T-cell (primary cell): ENCODE measurements at regions not wholly inside any gene's neighbourhood (a gene's known extent, or its start where the extent isn't known, plus 50 kb on each side); places are given as distances from the start of the nearest gene placed in this dataset.

Source experiments
- ATAC-seq, 4 experiments: fragments of 200-7000 bp in 3 of 4; fragments of 150-1000 bp in 1 of 4; cut with Tn5 transposase; replicated peaks in 1 of 4; 1 replicate in 3 of 4; 2 replicates in 1 of 4; pipeline ENCODE4 v1.10.0; 2021; ENCODE audit warnings: moderate library complexity in 3 of 4, mild to moderate bottlenecking in 2 of 4, moderate number of reproducible peaks in 1 of 4
- CTCF ChIA-PET, 2 donors: fragments of 300-600 bp; sonication (Branson Sonifier 250); formaldehyde crosslinking; loops; one replicate each; lab custom pipeline; 2022; ENCODE audit warnings: antibody characterized with exemption in 2 of 2; lab: Charles Lee
- POLR2A ChIA-PET, 2 donors: fragments of 300-600 bp; sonication (Branson Sonifier 250); formaldehyde crosslinking; loops; one replicate each; lab custom pipeline; 2022; ENCODE audit warnings: antibody characterized with exemption in 2 of 2; lab: Charles Lee
- DNase-seq, 35 experiments: peaks; one replicate each; pipeline versions ENCODE4 v3.0.0 to v3.0.0-alpha.2; 2013 to 2023
- H3K27ac ChIP-seq: one replicate; pipeline ENCODE4 v1.5.1; 2013; ENCODE audit warnings: low read length
- H3K27me3 ChIP-seq, 2 experiments: replicated peaks in 1 of 2; 1 replicate in 1 of 2; 2 replicates in 1 of 2; pipeline versions ENCODE4 v1.6.1 to v1.7.0; 2013; ENCODE audit warnings: low read length in 1 of 2, mixed read lengths in 1 of 2; ENCODE audit not compliant: control insufficient read depth in 2 of 2, insufficient read depth in 2 of 2; ENCODE audit errors: extremely low read depth in 1 of 2
- H3K36me3 ChIP-seq, 2 donors: 1 replicate in 1 of 2; 2 replicates in 1 of 2; pipeline versions ENCODE4 v1.6.1 to v1.7.0; 2013; ENCODE audit warnings: low read length in 1 of 2; ENCODE audit not compliant: control insufficient read depth in 2 of 2, insufficient read depth in 1 of 2; ENCODE audit errors: extremely low read depth in 1 of 2
- H3K4me1 ChIP-seq, 2 experiments: 1 replicate in 1 of 2; 2 replicates in 1 of 2; pipeline versions ENCODE4 v1.6.1 to v1.7.0; 2013; ENCODE audit warnings: low read length in 2 of 2, mixed read lengths in 1 of 2; ENCODE audit not compliant: insufficient read depth in 2 of 2, control insufficient read depth in 1 of 2; ENCODE audit errors: extremely low read depth in 1 of 2
- H3K4me3 ChIP-seq, 2 donors: 1 replicate in 1 of 2; 2 replicates in 1 of 2; pipeline versions ENCODE4 v1.5.1 to v1.7.0; 2013; ENCODE audit warnings: mild to moderate bottlenecking in 2 of 2, low read length in 1 of 2, moderate library complexity in 1 of 2; ENCODE audit not compliant: control insufficient read depth in 1 of 2; ENCODE audit errors: extremely low read depth in 1 of 2
- H3K9me3 ChIP-seq: 2 replicates; pipeline ENCODE4 v1.7.0; 2013
- H3K27ac Mint-ChIP-seq, 2 donors: one replicate each; pipeline ENCODE4 v1.8.0; 2020 to 2021; ENCODE audit warnings: mild to moderate bottlenecking in 2 of 2, mixed read lengths in 2 of 2
- H3K27me3 Mint-ChIP-seq, 2 donors: one replicate each; pipeline ENCODE4 v1.8.0; 2021 to 2022; ENCODE audit warnings: mixed read lengths in 2 of 2
- H3K36me3 Mint-ChIP-seq: one replicate; pipeline ENCODE4 v1.8.0; 2021; ENCODE audit warnings: mixed read lengths
- H3K4me1 Mint-ChIP-seq, 3 donors: one replicate each; pipeline ENCODE4 v1.8.0; 2020 to 2022; ENCODE audit warnings: mixed read lengths in 3 of 3, mild to moderate bottlenecking in 1 of 3
- H3K4me3 Mint-ChIP-seq, 3 donors: one replicate each; pipeline ENCODE4 v1.8.0; 2020 to 2022; ENCODE audit warnings: mild to moderate bottlenecking in 3 of 3, mixed read lengths in 3 of 3, moderate library complexity in 3 of 3
- H3K9me3 Mint-ChIP-seq, 3 donors: one replicate each; pipeline ENCODE4 v1.8.0; 2020 to 2022; ENCODE audit warnings: mixed read lengths in 3 of 3
- WGBS: methylation state at CpG from one replicate; pipeline ENCODE4 v1.1.5; 2013; ENCODE audit warnings: missing lambda C conversion rate; ENCODE audit not compliant: insufficient coverage; 5-methylcytosine and 5-hydroxymethylcytosine counted together

DNA sequence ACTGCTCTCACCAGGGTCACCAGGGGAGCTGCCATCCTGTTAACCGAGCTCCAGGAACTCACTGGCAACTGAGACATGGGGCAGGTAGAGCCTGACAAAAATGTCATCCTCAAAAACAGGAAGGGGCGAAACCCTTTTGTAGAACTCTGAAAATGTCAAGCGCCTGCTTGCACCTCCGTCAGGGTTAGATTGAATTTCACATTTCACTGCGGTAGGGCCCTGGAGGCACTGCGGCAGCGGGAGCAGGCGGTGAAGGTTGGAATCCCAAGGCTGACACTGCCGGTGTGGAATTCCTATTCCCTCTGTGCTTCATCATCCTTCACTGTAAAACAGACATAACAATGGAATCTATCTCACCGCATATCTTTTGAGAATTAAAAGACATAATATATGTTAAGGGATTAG is 142.8 kb upstream of the TMCC3 start:
- 90% methylated on average over 8 of the region's 10 CpGs for WGBS
- Histone ChIP-seq H3K27me3 (no peaks in the 10 kb centered on the region), H3K27ac (no peak overlapping the region), H3K9me3 (no peaks in the 10 kb centered on the region), H3K4me1 (peaks cover 5 to 23% of the 10 kb centered on the region in 2 experiments), H3K4me3 (no peak overlapping the region), H3K36me3 (no peaks in the 10 kb centered on the region)
- ChIA-PET CTCF (interaction anchor here in 1 of 2 donors (0.7 kb wide), 1 partner anchor 1290 kb away, joined by 3 read pairs; no protein-coding TSS in a partner anchor), POLR2A (interaction anchor here in 1 of 2 donors (0.6 to 0.7 kb wide), 2 partner anchors 1255 to 1720 kb away, joined by 3 to 4 read pairs; no protein-coding TSS in a partner anchor)
- Mint-ChIP-seq H3K27ac (peak overlapping the region in 1 of 2 donors; percentile 68), H3K27me3 (peaks cover 0 to 3% of the 10 kb centered on the region in 2 donors), H3K4me3 (peak overlapping the region in 1 of 3 donors; percentile 31), H3K36me3 (no peaks in the 10 kb centered on the region), H3K4me1 (peaks cover 7 to 31% (median 17%) of the 10 kb centered on the region in 3 donors), H3K9me3 (no peaks in the 10 kb centered on the region)
- DNase-seq, result no peak
- ATAC-seq, result peak in 2 of 4 experiments; percentile 19 to 36

- H3K9me3 Mint-ChIP-seq, result no peaks in the 10 kb centered on the region
- H3K4me3 Mint-ChIP-seq, result peak overlapping the region in 1 of 3 donors; percentile 31
- H3K4me1 Mint-ChIP-seq, result peaks cover 7 to 31% (median 17%) of the 10 kb centered on the region in 3 donors
- Histone ChIP-seq H3K27ac (no peak overlapping the region), H3K4me1 (peaks cover 5 to 23% of the 10 kb centered on the region in 2 experiments), H3K27me3 (no peaks in the 10 kb centered on the region), H3K4me3 (no peak overlapping the region), H3K36me3 (no peaks in the 10 kb centered on the region), H3K9me3 (no peaks in the 10 kb centered on the region)
- DNase-seq (no peak), ATAC-seq (no peak)
- no peaks in the 10 kb centered on the region for H3K36me3 Mint-ChIP-seq
- 17% methylated on average over 1 of the region's 6 CpGs for WGBS
- POLR2A ChIA-PET, result interaction anchor here in 1 of 2 donors (0.6 to 0.7 kb wide), 2 partner anchors 1255 to 1719 kb away, joined by 3 to 4 read pairs; no protein-coding TSS in a partner anchor
- peak overlapping the region in 1 of 2 donors; percentile 68 for H3K27ac Mint-ChIP-seq
- peaks cover 0 to 3% of the 10 kb centered on the region in 2 donors for H3K27me3 Mint-ChIP-seq
- CTCF ChIA-PET, result interaction anchor here in 1 of 2 donors (0.7 kb wide), 1 partner anchor 1290 kb away, joined by 3 read pairs; no protein-coding TSS in a partner anchor
Observed at GRCh38 chr12:94792693-94793092, 142.3 kb upstream of the TMCC3 start.

DNA sequence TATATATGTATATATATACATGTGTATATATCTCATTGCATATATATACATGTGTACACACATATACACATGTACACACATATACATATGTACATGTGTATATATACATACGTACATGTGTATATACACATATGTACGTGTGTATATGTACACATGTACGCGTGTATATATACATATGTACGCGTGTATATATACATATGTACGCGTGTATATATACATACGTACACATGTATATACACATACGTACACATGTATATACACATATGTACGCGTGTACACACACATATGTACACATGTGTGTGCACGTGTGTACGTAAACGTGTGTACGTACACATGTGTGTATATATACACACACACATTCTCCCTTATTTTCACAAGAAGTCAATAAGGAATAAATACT is 141.6 kb upstream of the TMCC3 start:
- peaks cover 5 to 23% of the 10 kb centered on the region in 2 experiments for H3K4me1 ChIP-seq
- WGBS, result 100% methylated on average over 8 of the region's 16 CpGs
- no peak overlapping the region for H3K4me3 Mint-ChIP-seq

GRCh38 chr12:94790825-94791224 is 140.5 kb upstream of the TMCC3 start:
- H3K4me1 ChIP-seq, result peaks cover 5 to 22% of the 10 kb centered on the region in 2 experiments
- POLR2A ChIA-PET, result no interaction called here
- no peaks in the 10 kb centered on the region for H3K27me3 ChIP-seq
- H3K27me3 Mint-ChIP-seq, result peaks cover 0 to 3% of the 10 kb centered on the region in 2 donors
- no peak overlapping the region for H3K4me3 ChIP-seq
- H3K4me1 Mint-ChIP-seq, result peaks cover 7 to 31% (median 17%) of the 10 kb centered on the region in 3 donors
- no peak overlapping the region for H3K4me3 Mint-ChIP-seq
- ATAC-seq (no peak), DNase-seq (no peak)
- H3K27ac ChIP-seq, result no peak overlapping the region
- WGBS, result 33% methylated on average over 1 of the region's 3 CpGs
- no peak overlapping the region for H3K27ac Mint-ChIP-seq
- CTCF ChIA-PET, result no interaction called here
- no peaks in the 10 kb centered on the region for H3K36me3 ChIP-seq
- H3K36me3 Mint-ChIP-seq, result no peaks in the 10 kb centered on the region
- H3K9me3 ChIP-seq, result no peaks in the 10 kb centered on the region
- H3K9me3 Mint-ChIP-seq, result no peaks in the 10 kb centered on the region

More for the DNA sequence above, 141.6 kb upstream of the TMCC3 start:
- H3K4me1 Mint-ChIP-seq, result peaks cover 7 to 31% (median 17%) of the 10 kb centered on the region in 3 donors
- peaks cover 0 to 3% of the 10 kb centered on the region in 2 donors for H3K27me3 Mint-ChIP-seq
- no peak overlapping the region for H3K4me3 ChIP-seq
- no peak overlapping the region for H3K27ac Mint-ChIP-seq
- no peaks in the 10 kb centered on the region for H3K36me3 ChIP-seq
- H3K9me3 Mint-ChIP-seq, result no peaks in the 10 kb centered on the region
- CTCF ChIA-PET, result no interaction called here
- ATAC-seq (no peak), DNase-seq (no peak)
- no peaks in the 10 kb centered on the region for H3K9me3 ChIP-seq
- no peak overlapping the region for H3K27ac ChIP-seq
- POLR2A ChIA-PET, result no interaction called here
- no peaks in the 10 kb centered on the region for H3K27me3 ChIP-seq
- H3K36me3 Mint-ChIP-seq, result no peaks in the 10 kb centered on the region

DNA sequence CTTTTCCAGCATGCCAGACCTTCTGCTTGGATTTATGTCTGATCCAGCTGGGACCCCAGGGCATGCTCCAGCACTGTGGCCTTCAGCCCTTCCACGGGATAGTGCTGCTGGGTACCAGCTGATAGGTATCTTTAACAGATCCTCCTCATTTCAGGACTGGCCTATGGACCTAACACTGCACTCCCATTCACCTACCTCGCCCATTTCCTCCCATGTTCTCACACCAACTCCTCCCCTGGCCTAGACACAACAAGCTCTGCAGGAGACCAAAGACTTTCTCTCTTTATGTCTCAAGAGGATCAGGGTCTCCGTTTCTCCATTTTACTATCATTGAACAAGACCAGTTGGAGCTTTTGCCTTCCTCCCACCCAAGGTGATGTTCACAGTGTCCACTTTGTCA is 140.0 kb upstream of the TMCC3 start:
- Mint-ChIP-seq H3K4me1 (peaks cover 7 to 27% (median 15%) of the 10 kb centered on the region in 3 donors), H3K27ac (no peak overlapping the region), H3K4me3 (no peak overlapping the region), H3K9me3 (no peaks in the 10 kb centered on the region), H3K36me3 (no peaks in the 10 kb centered on the region), H3K27me3 (peaks cover 0 to 3% of the 10 kb centered on the region in 2 donors)
- ATAC-seq, result no peak
- no peak overlapping the region for H3K4me3 ChIP-seq
- H3K27me3 ChIP-seq, result no peaks in the 10 kb centered on the region
- no peaks in the 10 kb centered on the region for H3K9me3 ChIP-seq
- H3K36me3 ChIP-seq, result no peaks in the 10 kb centered on the region
- CTCF ChIA-PET, result no interaction called here
- H3K4me1 ChIP-seq, result peaks cover under 1 to 18% of the 10 kb centered on the region in 2 experiments
- WGBS, result 51% methylated on average over 2 of the region's 3 CpGs
- no peak for DNase-seq
- POLR2A ChIA-PET, result no interaction called here
- H3K27ac ChIP-seq, result no peak overlapping the region

- Histone ChIP-seq H3K9me3 (no peaks in the 10 kb centered on the region), H3K4me3 (no peak overlapping the region), H3K27ac (no peak overlapping the region), H3K4me1 (peaks cover 0 to 11% of the 10 kb centered on the region in 2 experiments), H3K27me3 (no peaks in the 10 kb centered on the region), H3K36me3 (no peaks in the 10 kb centered on the region)
- ChIA-PET CTCF (no interaction called here), POLR2A (interaction anchor here in 1 of 2 donors (0.7 kb wide), 1 partner anchor 1070 kb away, joined by 17 read pairs; no protein-coding TSS in a partner anchor)
- peaks cover 0 to 3% of the 10 kb centered on the region in 2 donors for H3K27me3 Mint-ChIP-seq
- WGBS, result 61% methylated on average over 3 of the region's 3 CpGs
- no peaks in the 10 kb centered on the region for H3K9me3 Mint-ChIP-seq
- DNase-seq (no peak), ATAC-seq (no peak)
- peaks cover 4 to 20% (median 9%) of the 10 kb centered on the region in 3 donors for H3K4me1 Mint-ChIP-seq
- no peak overlapping the region for H3K27ac Mint-ChIP-seq
- H3K4me3 Mint-ChIP-seq, result no peak overlapping the region
- H3K36me3 Mint-ChIP-seq, result no peaks in the 10 kb centered on the region
Observed at GRCh38 chr12:94789510-94790225, 139.3 kb upstream of the TMCC3 start.
